ENCODE measurements at regions not wholly inside any gene's neighbourhood (a gene's known extent, or its start where the extent isn't known, plus 50 kb on each side); places are given as distances from the start of the nearest gene placed in this dataset.
A peak's percentile ranks its signal among the peaks of the same experiment; 100 is the strongest.

GRCh38 chr2:65576861-65577601 lies 144.6 kb upstream of the SPRED2 start (continued):
- no peak for TF ChIP-seq ZNF383 (CRISPR knock-in tag; IDR thresholded peaks at IDR 0.05; ENCODE audit: borderline replicate concordance)
- no peak for TF ChIP-seq CENPT (CRISPR knock-in tag; IDR thresholded peaks at IDR 0.05; ENCODE audit: low read depth)
- TF ChIP-seq BCL3 (CRISPR knock-in tag; IDR thresholded peaks at IDR 0.05) = 0 out of 2 replicates have a peak, but pooled peaks have one; percentile 29
- TF ChIP-seq BCL6 (CRISPR knock-in tag; IDR thresholded peaks at IDR 0.05) = 0 out of 2 replicates have a peak, but pooled peaks have one; percentile 14
- 0 out of 2 replicates have a peak, but pooled peaks have one; percentile 33 for TF ChIP-seq ZNF766 (CRISPR knock-in tag; IDR thresholded peaks at IDR 0.05; ENCODE audit: borderline replicate concordance)
- no peak for TF ChIP-seq ZNF234 (CRISPR knock-in tag; conservative IDR thresholded peaks at IDR 0.05)
- TF ChIP-seq ZNF710 (CRISPR knock-in tag; IDR thresholded peaks at IDR 0.05; ENCODE audit: borderline replicate concordance) = no peak
- TF ChIP-seq CBX5 (CRISPR knock-in tag; IDR thresholded peaks at IDR 0.05; ENCODE audit: borderline replicate concordance) = peak; percentile 21; the same call in 1 of the 2 replicates
- peak; percentile 42; the same call in 1 of the 2 replicates for TF ChIP-seq ZNF792 (CRISPR knock-in tag; IDR thresholded peaks at IDR 0.05)
- TF ChIP-seq ZHX1 (CRISPR knock-in tag; IDR thresholded peaks at IDR 0.05; ENCODE audit: low read depth) = no peak
- TF ChIP-seq MIER2 (CRISPR knock-in tag; IDR thresholded peaks at IDR 0.05) = 0 out of 2 replicates have a peak, but pooled peaks have one; percentile 37
- peak; percentile 64 for TF ChIP-seq ZGPAT (CRISPR knock-in tag; IDR thresholded peaks at IDR 0.05)
- no peak for TF ChIP-seq SOX13 (IDR thresholded peaks at IDR 0.05)
- peak in 1 of 2 experiments; percentile 76; a peak in 2 of 4 replicates for TF ChIP-seq SOX13 (CRISPR knock-in tag; conservative IDR thresholded peaks at IDR 0.05 in 1 of 2, IDR thresholded peaks at IDR 0.05 in 1 of 2)
- 0 out of 2 replicates have a peak, but pooled peaks have one; percentile 10 for TF ChIP-seq PITX1 (CRISPR knock-in tag; IDR thresholded peaks at IDR 0.05)
- no peak for TF ChIP-seq KDM6A (CRISPR knock-in tag; IDR thresholded peaks at IDR 0.05; ENCODE audit: low read depth)
- TF ChIP-seq ZBTB39 (CRISPR knock-in tag; IDR thresholded peaks at IDR 0.05) = no peak
